ENCODE measurements at regions not wholly inside any gene's neighbourhood (a gene's known extent, or its start where the extent isn't known, plus 50 kb on each side); places are given as distances from the start of the nearest gene placed in this dataset.
"Not testable (repeated sequence)": the region's sequence is repeated elsewhere in the genome, so short reads cannot be mapped to it uniquely, and the experiment has no call there.

GRCh38 chr21:5697733-5698560 lies 4823.4 kb upstream of the TPTE start:
- POLR2A ChIA-PET (ENCODE audit: unreplicated experiment); H4K20me1 ChIP-seq (ENCODE audit: low read length); H3K9me3 ChIP-seq (ENCODE audit: low read length); H3K9me2 ChIP-seq (replicated peaks; ENCODE audit: low read length); H3K79me2 ChIP-seq (ENCODE audit: low read length); H3K27me3 ChIP-seq (ENCODE audit: low read length); H3K4me2 ChIP-seq (ENCODE audit: low read length); H3K36me3 ChIP-seq (ENCODE audit: low read depth, low read length); H2AFZ ChIP-seq (ENCODE audit: low read length); H3K27ac ChIP-seq (ENCODE audit: low read length); CTCF ChIA-PET; H3K4me1 ChIP-seq (ENCODE audit: insufficient read depth, low read length); H3K4me3 ChIP-seq (ENCODE audit: low read length); BruUV-seq (replicated peaks); H3K9ac ChIP-seq (ENCODE audit: low read length); DNase-seq; H3F3A ChIP-seq (ENCODE audit: low read length, unreplicated experiment); intact Hi-C loops (cut with micrococcal nuclease): not testable (repeated sequence)
- peak; percentile 40 for ATAC-seq

All from PC-3 (cell line).